ENCODE measurements at regions not wholly inside any gene's neighbourhood (a gene's known extent, or its start where the extent isn't known, plus 50 kb on each side); places are given as distances from the start of the nearest gene placed in this dataset.

DNA sequence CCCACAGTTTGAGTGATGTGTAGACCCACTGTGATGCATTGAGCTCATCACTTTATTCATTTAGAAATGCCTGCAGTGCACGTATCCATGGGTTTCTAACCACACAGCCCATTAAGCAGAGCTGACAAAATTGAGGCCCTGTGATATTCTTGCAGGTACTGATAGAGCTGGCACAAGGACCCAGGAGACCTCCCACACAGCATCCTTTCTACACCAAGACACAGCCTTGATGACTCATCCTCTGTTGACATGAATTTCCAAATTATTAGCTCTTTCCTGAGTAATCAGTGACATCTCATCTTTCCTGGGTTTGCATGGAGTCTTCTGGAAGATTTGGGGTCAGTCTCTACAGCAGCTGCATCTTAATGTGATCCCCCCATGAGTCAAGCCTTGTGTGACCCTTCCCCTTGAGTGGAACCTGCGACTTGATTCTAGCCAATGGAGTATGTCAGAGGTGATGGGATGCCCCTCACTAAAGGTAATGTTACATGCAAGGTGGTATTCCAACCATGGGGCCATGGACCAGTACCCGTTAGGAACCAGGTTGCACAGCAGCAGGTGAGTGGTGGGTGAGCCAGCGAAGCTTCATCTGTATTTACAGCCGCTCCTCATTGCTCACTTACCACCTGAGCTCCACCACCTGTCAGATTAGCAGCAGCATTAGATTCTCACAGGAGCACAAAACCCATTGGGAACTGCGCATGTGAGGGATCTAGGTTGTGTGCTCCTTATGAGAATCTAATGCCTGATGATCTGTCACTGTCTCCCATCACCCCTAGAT lies 181.1 kb upstream of the ARL4C start:
- in situ Hi-C loops (cut with HindIII; ENCODE audit: low pct_ligation_motif_present, low pct_unique_long_range_greater_than_20kb, low sequenced_read_pairs) = no loop called here
- no peak for DNase-seq

DNA sequence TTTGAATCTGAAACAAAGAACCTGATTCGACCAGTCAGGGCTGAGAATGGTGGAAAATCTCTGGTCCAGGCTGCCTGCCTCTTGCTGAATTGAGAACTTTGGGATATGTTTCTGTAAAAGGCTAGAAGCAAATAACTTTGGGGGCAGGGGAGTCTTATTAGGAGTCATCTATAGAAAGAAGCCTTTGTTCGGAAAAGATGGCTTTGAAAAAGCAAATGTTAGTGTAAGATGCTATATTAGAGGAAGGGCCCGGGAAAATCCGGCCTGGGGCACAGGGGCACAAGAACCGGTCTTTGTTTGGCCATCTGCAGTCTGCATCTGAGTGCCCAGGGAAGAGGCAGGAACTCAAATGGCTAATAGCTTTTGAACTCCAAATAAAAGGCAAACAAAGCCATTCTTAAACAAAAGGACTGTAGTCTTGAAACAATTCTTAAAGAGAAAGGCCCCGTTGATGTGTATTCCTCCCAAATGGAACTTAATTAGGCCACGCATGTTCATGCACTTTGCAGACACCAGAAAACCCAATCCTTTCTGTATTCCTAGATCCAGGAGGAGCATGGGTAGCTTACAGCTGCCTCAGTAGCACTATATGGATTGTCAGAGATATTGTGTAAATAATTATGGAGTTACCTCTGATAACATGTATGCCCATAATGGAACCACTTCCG lies 180.0 kb upstream of the ARL4C start:
- no peak for DNase-seq
- in situ Hi-C loops (cut with HindIII; ENCODE audit: low pct_ligation_motif_present, low pct_unique_long_range_greater_than_20kb, low sequenced_read_pairs) = no loop called here

DNA sequence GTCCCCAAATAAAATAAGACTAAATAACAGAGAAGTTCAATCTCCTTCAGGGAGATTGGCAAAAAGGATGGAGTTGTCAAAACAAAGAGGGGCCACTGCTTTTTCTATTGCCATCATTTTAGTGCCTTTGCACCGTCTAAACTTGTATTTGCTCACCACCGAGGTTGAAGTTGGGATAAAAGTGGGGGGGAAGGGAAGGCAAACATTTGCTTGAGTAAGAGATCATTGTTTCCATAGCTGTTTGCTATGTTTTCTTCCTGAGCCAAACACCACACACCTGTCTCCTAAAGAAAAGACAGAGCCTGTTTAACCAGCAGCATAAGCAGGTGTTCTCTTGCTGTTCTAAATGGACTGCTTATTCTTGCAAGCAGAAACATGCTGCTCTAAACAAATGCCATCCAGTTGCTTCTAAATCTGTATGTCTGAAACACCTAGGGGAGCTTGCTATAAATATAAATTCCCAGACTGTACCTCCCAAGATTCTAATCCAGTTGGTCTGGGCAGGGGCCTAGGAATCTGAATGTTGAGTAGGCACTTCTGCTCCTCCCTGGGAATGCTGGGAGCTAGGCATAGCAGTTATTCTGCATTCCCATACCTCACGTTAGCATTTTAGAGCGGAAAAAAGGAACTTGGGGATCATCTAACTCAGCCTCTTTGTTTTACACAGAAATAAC lies 179.4 kb upstream of the ARL4C start:
- in situ Hi-C loops (cut with HindIII; ENCODE audit: low pct_ligation_motif_present, low pct_unique_long_range_greater_than_20kb, low sequenced_read_pairs) = no loop called here
- DNase-seq = no peak

DNA sequence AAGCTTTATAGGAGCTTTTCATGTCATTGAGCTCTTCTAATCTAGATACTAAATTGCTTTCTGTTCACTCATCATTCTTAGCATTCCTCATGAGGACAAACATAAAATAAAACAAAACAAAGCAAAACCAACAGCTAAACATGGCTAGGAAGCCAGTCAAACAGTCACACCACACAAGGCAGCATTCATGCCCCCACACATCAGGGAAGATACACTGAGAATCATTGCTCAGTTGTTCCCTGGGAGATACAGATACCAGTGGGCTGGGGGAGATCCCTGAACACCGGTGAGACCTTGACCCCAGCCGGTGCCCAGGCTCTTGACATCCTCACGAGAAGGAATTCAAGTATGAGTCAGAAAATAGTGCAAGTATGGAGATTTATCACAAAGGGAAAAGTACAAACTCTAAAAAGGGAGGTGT lies 177.9 kb upstream of the ARL4C start:
- in situ Hi-C loops (cut with HindIII; ENCODE audit: low pct_ligation_motif_present, low pct_unique_long_range_greater_than_20kb, low sequenced_read_pairs) = no loop called here
- DNase-seq = peak; percentile 10

DNA sequence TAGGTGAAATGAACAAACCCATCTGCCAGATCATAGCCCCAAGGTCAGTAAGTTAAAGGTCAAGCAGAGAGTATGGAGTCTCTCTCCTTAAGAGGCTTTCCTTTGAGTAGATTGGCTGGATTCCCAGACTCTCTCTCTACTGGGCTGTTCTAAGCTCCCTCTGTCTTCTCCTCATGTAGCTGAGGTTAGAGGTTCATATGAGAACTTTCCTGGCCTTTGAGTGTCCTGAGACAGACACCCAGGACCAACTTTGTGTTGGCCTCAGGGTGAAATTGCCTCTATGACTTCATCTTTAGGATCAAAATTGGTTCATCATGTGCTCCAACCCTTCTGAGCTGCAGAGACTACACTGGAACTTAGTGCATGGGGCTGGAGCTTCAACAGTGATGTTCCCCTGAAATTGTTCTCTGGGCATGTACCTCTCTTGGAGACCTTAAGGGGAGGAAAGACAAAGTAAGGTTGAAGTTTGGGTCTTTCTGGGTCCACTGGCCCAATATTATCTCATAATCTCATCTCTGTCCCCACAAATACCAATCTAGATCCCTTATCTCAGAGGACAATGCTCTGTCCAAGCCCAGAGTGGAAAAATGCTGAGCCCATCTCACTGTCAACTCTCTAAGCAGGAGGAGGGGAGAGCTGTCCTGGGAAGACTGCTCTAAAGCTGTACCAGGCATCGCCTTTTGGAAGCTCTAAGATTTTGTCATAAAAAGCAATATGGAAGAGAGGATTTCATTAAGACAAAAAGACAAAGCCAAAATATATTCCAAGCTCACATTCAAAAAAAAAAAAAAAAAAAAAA lies 177.3 kb upstream of the ARL4C start:
- DNase-seq = no peak

DNA sequence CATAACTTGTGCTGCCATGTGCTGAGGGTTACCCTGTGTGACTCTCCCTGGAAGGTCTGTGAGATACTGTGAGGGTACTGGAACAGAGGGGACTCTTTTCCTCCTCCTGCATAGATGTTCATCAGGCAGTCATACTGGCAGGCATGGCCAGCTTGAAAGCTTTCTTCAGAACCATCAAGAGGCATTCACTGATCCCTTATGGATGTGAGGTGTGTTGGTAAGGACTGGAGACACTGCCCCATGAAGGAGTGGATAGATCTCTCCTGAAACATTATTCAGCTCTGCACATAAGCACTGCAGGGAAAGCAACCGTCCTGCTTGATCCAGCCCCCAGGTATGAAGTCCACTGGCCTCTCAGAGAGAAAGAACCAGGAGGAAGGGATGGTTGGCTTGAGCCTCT lies 176.6 kb upstream of the ARL4C start:
- no peak for DNase-seq
- in situ Hi-C loops (cut with HindIII; ENCODE audit: low pct_ligation_motif_present, low pct_unique_long_range_greater_than_20kb, low sequenced_read_pairs) = no loop called here

More for the DNA sequence above, 177.3 kb upstream of the ARL4C start:
- in situ Hi-C loops (cut with HindIII; ENCODE audit: low pct_ligation_motif_present, low pct_unique_long_range_greater_than_20kb, low sequenced_read_pairs) = no loop called here

DNA sequence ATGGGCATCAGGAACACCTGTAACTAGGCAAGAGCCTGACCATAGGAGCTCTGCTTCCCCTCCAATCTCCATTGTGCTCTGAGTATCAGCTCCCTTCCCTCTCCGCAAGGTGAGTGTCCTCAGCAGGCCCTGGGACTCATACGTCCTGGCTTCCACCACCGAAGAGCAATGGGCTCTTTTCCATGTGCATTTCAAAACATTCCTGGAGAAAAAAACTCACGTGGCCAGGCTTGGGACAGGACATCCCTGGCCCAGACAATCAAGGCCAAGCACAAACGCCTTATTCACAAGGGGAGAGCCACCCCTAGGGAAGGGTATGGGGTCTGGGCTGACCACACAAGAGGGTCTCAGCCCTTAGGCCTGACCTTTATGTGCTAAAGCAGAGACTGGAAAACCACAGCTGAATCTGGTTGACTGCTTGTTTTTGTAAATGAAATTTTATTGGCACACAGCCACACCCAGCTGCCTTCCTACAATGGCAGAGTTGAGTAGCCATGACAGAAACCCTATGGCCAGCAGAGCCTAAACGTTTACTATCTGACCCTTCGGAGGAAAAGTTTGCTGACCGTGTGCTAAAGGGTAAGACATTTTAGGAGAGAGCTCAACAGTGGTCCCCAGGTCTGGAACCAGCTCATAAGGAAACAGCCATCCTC lies 175.7 kb upstream of the ARL4C start:
- in situ Hi-C loops (cut with HindIII; ENCODE audit: low pct_ligation_motif_present, low pct_unique_long_range_greater_than_20kb, low sequenced_read_pairs) = no loop called here
- DNase-seq = no peak

DNA sequence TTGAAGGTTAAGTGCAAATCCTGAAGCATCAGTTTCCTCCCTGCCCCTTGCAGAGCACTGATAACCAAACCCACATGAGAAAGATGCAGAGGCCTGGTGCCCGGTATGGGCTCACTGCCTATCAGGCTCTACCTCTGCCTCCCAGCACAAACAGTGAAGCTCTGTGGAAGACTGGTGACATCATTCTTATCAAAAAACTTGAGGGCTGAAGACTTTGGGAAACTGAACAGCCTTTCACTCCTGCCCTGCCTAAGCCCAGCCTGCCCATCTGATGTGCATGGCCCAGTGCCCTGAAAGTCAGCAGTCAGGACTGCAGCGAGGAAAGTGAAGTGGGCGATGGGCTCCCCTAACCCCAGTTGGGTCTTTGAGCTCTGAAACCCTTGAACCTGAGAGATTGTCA lies 174.8 kb upstream of the ARL4C start:
- in situ Hi-C loops (cut with HindIII; ENCODE audit: low pct_ligation_motif_present, low pct_unique_long_range_greater_than_20kb, low sequenced_read_pairs) = no loop called here

DNA sequence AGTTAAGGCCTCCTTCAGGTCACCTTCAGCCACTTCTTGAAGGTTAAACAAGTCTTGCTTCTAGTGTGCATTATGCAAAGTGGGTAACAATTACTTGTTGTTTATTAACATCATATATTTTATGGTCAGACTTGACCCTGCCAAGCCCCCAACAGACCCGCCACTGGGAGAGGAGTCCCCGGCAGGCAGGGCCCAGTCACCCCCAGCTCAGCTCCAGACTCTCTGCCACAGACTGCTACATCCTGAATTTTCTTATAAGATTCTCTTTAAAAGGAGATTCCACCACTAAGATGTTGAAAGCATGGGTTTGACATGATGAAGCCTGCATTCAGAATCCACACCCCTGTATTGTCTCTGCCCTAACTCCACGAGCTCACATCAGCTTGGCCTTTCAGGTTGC lies 174.3 kb upstream of the ARL4C start:
- no peak for DNase-seq
- in situ Hi-C loops (cut with HindIII; ENCODE audit: low pct_ligation_motif_present, low pct_unique_long_range_greater_than_20kb, low sequenced_read_pairs) = no loop called here

More for the DNA sequence above, 174.8 kb upstream of the ARL4C start:
- no peak for DNase-seq

DNA sequence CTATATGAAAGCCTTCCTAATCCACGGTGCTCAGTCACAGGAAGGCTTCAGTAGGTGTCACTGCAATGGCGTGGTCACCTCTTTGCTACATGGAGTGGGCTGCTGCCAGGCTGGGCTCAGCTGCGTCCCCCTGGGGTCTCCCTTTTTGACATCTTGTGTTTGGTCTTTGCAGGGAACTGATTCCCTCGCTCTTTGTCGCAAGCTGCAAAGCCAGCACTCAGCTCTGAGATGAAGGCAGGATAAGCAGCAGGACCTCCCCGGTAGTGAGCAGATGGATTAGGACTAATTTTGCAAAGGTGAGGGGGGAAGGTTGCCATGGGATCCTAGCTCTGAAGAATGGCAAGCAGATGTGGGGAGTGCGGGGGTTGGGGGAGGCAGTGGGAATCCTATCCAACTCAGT lies 173.9 kb upstream of the ARL4C start:
- in situ Hi-C loops (cut with HindIII; ENCODE audit: low pct_ligation_motif_present, low pct_unique_long_range_greater_than_20kb, low sequenced_read_pairs) = no loop called here
- DNase-seq = no peak

DNA sequence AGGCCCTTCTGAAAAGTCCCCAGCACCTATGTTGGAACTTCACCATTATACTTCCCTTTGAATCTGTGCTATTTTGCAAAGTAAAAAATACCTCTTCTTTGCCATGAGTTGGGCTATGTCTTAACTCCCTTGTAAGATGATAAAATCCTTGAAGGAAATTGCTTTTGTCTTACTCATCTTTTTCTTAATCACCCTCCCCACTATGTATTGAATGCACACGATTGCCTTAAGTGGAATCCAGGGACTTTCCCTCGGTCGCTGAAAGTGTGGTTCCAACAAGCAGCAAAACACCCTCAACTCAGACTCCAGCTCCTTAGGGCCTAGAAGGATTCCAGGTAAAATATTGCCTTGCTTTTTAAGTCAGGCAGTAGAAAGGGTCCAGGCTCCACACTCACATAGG lies 173.2 kb upstream of the ARL4C start:
- DNase-seq = peak; percentile 66
- in situ Hi-C loops (cut with HindIII; ENCODE audit: low pct_ligation_motif_present, low pct_unique_long_range_greater_than_20kb, low sequenced_read_pairs) = no loop called here

DNA sequence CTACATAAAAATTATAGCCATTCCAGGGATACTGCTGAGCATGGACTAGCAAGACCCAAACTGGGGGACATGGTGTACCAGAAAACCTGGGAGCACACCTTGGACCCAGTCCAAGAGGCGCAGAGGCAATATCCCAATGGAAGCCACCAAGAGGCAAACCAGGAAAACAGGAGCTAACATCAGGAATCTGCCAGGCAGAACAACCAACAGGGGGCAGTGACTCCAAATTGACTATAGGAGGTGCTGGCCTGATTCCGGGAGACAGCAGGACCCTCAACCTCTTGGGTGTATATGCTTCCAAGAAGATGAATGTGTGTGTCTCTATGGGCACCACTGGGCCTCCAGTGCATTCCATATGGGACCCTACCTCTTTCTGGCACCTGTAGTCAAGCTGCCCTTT lies 172.7 kb upstream of the ARL4C start:
- DNase-seq = peak; percentile 13
- in situ Hi-C loops (cut with HindIII; ENCODE audit: low pct_ligation_motif_present, low pct_unique_long_range_greater_than_20kb, low sequenced_read_pairs) = no loop called here

DNA sequence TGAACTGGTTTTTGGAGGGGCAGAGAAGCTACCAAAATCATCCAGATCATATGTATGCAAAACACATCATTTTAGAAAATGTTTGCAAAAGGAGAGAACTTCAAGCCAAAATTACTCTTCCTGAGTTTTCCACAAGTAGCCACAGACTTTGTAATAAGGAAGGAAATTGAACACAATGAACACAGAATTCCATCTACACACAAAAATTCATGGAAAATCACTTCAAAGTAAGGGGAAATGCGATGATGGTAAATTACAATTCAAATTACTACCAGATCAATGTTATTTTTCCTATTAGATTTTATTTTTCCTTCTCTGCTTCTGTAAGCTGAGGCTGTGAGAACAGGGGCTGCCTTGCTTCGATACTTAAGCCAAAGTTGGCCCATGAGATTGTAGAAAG lies 172.1 kb upstream of the ARL4C start:
- in situ Hi-C loops (cut with HindIII; ENCODE audit: low pct_ligation_motif_present, low pct_unique_long_range_greater_than_20kb, low sequenced_read_pairs) = no loop called here
- no peak for DNase-seq

DNA sequence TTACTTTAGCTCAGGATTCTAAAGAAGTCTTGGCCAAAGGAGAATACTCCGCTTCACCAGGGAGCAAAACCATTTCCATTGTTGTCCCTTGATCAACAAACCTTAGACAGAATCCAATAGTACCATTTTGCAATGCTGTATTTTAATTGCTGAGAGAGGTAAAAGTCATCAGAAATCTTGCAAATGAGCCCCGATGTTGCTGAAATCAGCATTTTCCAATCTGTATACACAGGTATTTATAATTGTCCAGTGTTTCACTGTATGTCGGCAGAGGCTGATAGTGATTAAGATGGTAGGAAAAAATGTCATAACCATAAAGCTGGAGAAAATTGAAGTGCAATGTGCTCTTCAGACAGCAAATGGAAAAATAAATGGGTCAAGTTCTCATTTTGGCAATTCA lies 170.0 kb upstream of the ARL4C start:
- DNase-seq = no peak
- in situ Hi-C loops (cut with HindIII; ENCODE audit: low pct_ligation_motif_present, low pct_unique_long_range_greater_than_20kb, low sequenced_read_pairs) = no loop called here

DNA sequence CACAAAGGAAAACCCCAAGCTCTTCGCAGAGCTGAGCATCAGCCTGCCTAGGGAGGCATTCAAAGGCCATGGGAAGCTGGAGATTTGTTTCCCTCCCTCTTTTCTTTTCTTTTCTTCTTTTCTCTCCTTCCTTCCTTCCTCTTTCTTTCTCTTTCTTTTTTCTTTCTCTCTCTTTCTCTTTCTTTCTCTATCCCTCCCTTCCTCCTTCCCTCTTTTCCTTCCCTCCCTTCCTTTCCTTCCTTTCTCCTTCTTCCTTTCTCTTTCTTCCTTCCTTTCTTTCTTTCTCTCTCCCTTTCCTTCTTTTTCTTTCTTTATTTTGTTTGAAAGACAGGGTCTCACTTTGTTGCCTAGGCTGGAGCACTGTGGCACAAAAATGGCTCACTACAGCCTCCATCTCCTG lies 168.4 kb upstream of the ARL4C start:
- no peak for DNase-seq

DNA sequence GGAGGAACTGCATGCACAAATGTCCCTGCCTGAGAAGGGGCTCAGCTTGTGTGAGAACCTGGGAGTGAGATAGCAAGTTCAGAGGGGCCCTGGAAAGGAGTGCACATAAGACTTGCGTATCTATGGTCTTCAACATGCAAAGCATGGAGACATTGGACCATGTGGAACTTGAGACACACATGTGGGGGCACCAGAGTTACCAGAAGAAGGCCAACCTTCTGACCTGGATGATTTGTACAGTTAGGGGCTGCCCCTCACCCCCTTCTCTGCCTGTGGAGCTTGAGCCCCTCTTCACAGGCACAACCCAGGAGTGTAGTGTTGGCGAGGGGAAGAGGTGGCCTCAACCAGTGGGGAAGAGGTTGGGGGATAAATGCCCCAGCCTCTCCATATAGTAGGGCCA lies 165.0 kb upstream of the ARL4C start:
- in situ Hi-C loops (cut with HindIII; ENCODE audit: low pct_ligation_motif_present, low pct_unique_long_range_greater_than_20kb, low sequenced_read_pairs) = no loop called here
- no peak for DNase-seq

More for the DNA sequence above, 168.4 kb upstream of the ARL4C start:
- in situ Hi-C loops (cut with HindIII; ENCODE audit: low pct_ligation_motif_present, low pct_unique_long_range_greater_than_20kb, low sequenced_read_pairs) = no loop called here

DNA sequence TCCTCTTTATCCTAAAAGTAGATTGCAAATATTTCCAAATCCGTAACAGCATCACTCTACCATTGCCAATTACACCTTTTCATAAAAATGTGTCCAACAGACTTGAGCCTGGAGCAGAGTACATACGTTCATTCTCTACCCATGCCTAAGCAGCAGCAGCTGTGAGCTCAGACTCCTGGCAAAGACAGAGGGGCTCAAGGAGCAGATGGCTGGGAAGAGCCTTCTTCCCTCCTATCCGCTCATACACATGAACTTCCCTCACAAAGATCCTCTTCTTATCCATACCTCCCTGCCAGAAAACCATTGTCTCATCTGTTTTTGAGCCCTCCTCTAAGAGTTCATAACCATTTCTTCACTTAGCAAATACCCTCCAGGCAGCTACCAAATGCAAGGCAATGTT lies 164.3 kb upstream of the ARL4C start:
- in situ Hi-C loops (cut with HindIII; ENCODE audit: low pct_ligation_motif_present, low pct_unique_long_range_greater_than_20kb, low sequenced_read_pairs) = no loop called here
- no peak for DNase-seq

DNA sequence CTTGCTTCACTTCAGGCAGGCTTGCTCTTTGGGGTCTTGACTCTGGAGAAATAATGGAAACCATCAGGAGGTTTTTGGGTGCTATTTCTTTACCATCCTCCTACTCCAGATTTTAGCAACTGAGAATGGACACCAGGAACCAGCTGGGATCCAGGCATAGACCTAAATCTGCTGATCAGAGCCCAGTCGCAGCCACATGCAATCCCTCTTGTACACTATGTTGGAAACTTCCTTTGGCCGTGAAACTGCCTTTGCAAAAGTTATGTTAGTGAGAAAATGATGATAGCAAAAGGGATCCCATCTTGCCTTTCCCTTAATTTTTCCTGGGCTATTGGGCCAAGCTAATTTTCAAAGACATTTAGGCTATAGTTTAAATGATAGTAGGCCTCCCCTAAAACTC lies 158.8 kb upstream of the ARL4C start:
- DNase-seq = no peak
- in situ Hi-C loops (cut with HindIII; ENCODE audit: low pct_ligation_motif_present, low pct_unique_long_range_greater_than_20kb, low sequenced_read_pairs) = no loop called here

DNA sequence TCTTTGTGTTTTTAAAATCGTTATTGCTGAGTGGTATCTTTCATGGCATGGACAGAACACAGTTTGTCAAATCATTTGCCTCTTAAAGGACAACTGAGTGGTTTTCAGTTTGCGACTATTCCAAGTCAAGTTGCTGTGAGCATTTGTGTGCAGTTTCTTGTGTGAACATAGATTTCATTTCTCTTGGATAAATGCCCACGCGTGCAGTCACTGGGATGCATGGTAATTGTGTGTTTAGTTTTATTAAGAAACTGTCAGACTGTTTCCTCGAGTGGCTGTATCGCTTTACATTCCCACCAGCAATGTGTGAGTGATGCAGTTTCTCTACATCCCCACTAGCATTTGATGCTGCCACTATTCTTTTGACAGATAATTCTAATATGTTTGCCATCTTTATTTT lies 154.0 kb upstream of the ARL4C start:
- in situ Hi-C loops (cut with HindIII; ENCODE audit: low pct_ligation_motif_present, low pct_unique_long_range_greater_than_20kb, low sequenced_read_pairs) = no loop called here
- no peak for DNase-seq
